ENCODE measurements at regions not wholly inside any gene's neighbourhood (a gene's known extent, or its start where the extent isn't known, plus 50 kb on each side); places are given as distances from the start of the nearest gene placed in this dataset.

DNA sequence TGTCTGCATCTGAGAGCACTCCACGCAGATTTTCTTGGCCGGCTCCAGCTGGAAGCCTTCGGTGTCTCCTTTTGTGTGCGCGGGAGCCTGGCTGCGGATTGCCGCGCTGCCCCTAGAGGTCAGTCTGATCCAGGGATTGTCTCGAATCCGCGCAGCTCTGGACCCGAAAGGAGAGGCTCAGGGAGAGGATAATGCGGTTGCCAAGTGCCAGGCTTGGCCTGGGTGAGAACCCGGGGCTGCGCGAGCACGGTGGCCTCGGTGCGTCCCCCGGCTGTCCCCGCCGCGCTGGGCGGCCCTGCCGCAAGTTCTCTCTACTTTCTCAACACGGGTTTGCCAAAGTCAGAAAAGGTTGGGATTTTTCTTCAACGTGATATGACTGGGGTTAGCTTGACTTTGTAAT is 140.9 kb downstream of the ADCYAP1R1 start:
- TF ChIP-seq CTCF (IDR thresholded peaks at IDR 0.05; ENCODE audit: insufficient read depth, low read length) (peak; percentile 71), POLR2AphosphoS5 (IDR thresholded peaks at IDR 0.05; ENCODE audit: low read depth) (no peak)

Measured in HL-60 (cell line).